ENCODE measurements at regions not wholly inside any gene's neighbourhood (a gene's known extent, or its start where the extent isn't known, plus 50 kb on each side); places are given as distances from the start of the nearest gene placed in this dataset.
A peak's percentile ranks its signal among the peaks of the same experiment; 100 is the strongest.

GRCh38 chr10:65323802-65324201 is 1602.0 kb upstream of the LRRTM3 start:
- no peak for DNase-seq (ENCODE audit: low read depth)

GRCh38 chr10:65325913-65326312 is 1599.9 kb upstream of the LRRTM3 start:
- H3K4me3 ChIP-seq (ENCODE audit: low read depth, low read length), result no peak overlapping the region
- no peak for TF ChIP-seq CTCF (conservative IDR thresholded peaks at IDR 0.05; ENCODE audit: low read depth, low read length)
- no peak for DNase-seq (ENCODE audit: low read depth)

More at GRCh38 chr10:65323802-65324201, 1602.0 kb upstream of the LRRTM3 start:
- no peak for TF ChIP-seq CTCF (conservative IDR thresholded peaks at IDR 0.05; ENCODE audit: low read depth, low read length)
- no peak overlapping the region for H3K4me3 ChIP-seq (ENCODE audit: low read depth, low read length)

GRCh38 chr10:65328486-65328885 is 1597.3 kb upstream of the LRRTM3 start:
- no peak for TF ChIP-seq CTCF (conservative IDR thresholded peaks at IDR 0.05; ENCODE audit: low read depth, low read length)
- DNase-seq (ENCODE audit: low read depth), result no peak
- no peak overlapping the region for H3K4me3 ChIP-seq (ENCODE audit: low read depth, low read length)

- no peak for TF ChIP-seq CTCF (conservative IDR thresholded peaks at IDR 0.05; ENCODE audit: low read depth, low read length)
- H3K4me3 ChIP-seq (ENCODE audit: low read depth, low read length), result no peak overlapping the region
- no peak for DNase-seq (ENCODE audit: low read depth)
Observed at GRCh38 chr10:65335311-65335710, 1590.5 kb upstream of the LRRTM3 start.

DNA sequence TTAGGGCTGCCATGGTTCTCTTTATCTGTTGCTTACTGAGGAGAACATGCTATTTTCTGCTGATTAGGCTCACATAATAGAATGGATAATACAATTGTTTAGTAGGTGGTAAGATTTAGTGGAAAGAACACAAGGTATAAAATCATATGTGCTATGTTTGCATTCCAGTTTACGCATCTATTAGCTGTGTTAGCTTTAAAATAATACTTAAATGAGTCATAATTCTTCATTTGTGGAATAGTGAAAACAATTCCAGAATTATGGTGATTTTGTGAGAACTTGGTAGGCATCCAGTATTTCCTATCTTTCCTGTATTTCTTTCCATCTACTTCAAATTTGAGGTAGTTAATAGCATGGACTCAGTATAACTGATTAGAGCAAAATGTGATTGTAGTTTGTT is 1585.5 kb upstream of the LRRTM3 start:
- DNase-seq (ENCODE audit: low read depth), result no peak
- no peak overlapping the region for H3K4me3 ChIP-seq (ENCODE audit: low read depth, low read length)
- TF ChIP-seq CTCF (conservative IDR thresholded peaks at IDR 0.05; ENCODE audit: low read depth, low read length), result no peak

GRCh38 chr10:65341323-65341925 is 1584.4 kb upstream of the LRRTM3 start:
- H3K4me3 ChIP-seq (ENCODE audit: low read depth, low read length), result no peak overlapping the region
- DNase-seq (ENCODE audit: low read depth), result peak; percentile 31
- no peak for TF ChIP-seq CTCF (conservative IDR thresholded peaks at IDR 0.05; ENCODE audit: low read depth, low read length)

- H3K4me3 ChIP-seq (ENCODE audit: low read depth, low read length), result no peak overlapping the region
- TF ChIP-seq CTCF (conservative IDR thresholded peaks at IDR 0.05; ENCODE audit: low read depth, low read length), result no peak
Observed at GRCh38 chr10:65342245-65342644, 1583.6 kb upstream of the LRRTM3 start.

More at GRCh38 chr10:65342245-65342644, 1583.6 kb upstream of the LRRTM3 start:
- DNase-seq (ENCODE audit: low read depth), result no peak

All from choroid plexus epithelial cell (primary cell).